ENCODE measurements at regions not wholly inside any gene's neighbourhood (a gene's known extent, or its start where the extent isn't known, plus 50 kb on each side); places are given as distances from the start of the nearest gene placed in this dataset.

DNA sequence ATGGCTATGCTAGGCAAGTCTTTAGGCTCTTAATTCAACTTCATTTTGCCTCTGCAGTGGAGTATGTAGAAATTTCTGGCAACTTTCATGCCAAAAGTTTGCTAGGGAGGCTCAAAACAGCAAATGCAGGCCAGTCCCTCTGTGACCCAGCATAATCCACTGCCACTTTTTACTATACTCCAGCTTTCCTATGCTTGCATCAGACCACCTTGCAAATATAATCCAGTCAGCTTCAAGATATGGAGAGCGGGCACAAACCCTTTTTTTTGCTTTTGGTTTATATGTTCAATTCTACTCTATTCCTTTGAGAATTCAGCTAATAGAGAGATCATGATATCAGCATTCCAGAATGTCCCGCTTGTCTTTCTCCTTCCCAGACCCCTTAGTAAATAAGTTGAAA lies 192.0 kb upstream of the PABPC4L start:
- DNase-seq (ENCODE audit: low spot score) = no peak
- intact Hi-C loops (cut with micrococcal nuclease) = no loop called here
- Mint-ChIP-seq H3K9me3 (peaks cover 7% of the 10 kb centered on the region), H3K27me3 (ENCODE audit: low read depth) (no peaks in the 10 kb centered on the region), H3K4me1 (ENCODE audit: low read depth) (no peaks in the 10 kb centered on the region), H3K27ac (no peak overlapping the region), H3K4me3 (ENCODE audit: low read depth) (no peak overlapping the region), H3K36me3 (ENCODE audit: low read depth) (no peaks in the 10 kb centered on the region)

DNA sequence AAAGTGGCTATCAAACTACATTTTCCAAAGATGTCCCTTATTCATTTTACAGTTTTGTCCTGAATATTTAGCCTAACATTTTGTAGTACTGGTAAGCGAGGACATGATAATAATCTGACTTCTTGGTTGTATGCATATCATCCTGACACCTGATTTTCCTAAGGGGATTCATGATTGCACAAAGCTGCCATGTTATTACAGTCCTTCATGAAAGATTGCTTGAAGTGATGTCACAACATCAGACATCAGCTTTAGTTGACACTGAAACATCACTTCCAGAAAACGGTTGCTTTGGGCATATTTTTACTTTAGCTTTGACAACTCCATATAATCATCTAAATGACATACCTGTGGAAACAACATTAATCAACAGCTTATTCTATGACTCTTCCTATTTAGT lies 188.7 kb upstream of the PABPC4L start:
- H3K4me1 Mint-ChIP-seq (ENCODE audit: low read depth) = no peaks in the 10 kb centered on the region
- intact Hi-C loops (cut with micrococcal nuclease) = no loop called here
- H3K9me3 Mint-ChIP-seq = no peaks in the 10 kb centered on the region
- no peak for DNase-seq (ENCODE audit: low spot score)
- no peak overlapping the region for H3K27ac Mint-ChIP-seq
- H3K36me3 Mint-ChIP-seq (ENCODE audit: low read depth) = no peaks in the 10 kb centered on the region
- H3K27me3 Mint-ChIP-seq (ENCODE audit: low read depth) = no peaks in the 10 kb centered on the region
- H3K4me3 Mint-ChIP-seq (ENCODE audit: low read depth) = no peak overlapping the region

DNA sequence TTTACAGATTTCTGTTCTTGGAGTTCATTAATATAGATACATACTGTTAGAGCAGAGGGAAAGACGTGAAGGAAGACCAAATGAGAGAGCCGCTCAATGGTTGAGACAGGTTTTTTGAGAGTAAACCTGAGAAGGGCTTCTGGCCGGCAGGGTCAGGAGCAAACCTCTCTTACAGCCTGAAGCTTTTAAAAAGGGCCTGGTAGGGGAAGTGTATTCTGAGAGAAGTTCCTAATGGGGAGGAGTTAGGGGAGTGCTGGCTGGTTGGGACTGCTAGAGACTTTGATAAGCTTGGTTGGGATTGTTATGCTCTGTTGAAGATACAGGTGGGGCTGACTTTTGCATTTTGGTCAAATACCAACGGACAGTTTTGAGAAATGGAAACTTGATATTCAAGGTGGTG lies 186.8 kb upstream of the PABPC4L start:
- DNase-seq (ENCODE audit: low spot score) = no peak
- intact Hi-C loops (cut with micrococcal nuclease) = no loop called here
- Mint-ChIP-seq H3K4me3 (ENCODE audit: low read depth) (no peak overlapping the region), H3K9me3 (no peaks in the 10 kb centered on the region), H3K36me3 (ENCODE audit: low read depth) (no peaks in the 10 kb centered on the region), H3K4me1 (ENCODE audit: low read depth) (no peaks in the 10 kb centered on the region), H3K27ac (no peak overlapping the region), H3K27me3 (ENCODE audit: low read depth) (no peaks in the 10 kb centered on the region)

DNA sequence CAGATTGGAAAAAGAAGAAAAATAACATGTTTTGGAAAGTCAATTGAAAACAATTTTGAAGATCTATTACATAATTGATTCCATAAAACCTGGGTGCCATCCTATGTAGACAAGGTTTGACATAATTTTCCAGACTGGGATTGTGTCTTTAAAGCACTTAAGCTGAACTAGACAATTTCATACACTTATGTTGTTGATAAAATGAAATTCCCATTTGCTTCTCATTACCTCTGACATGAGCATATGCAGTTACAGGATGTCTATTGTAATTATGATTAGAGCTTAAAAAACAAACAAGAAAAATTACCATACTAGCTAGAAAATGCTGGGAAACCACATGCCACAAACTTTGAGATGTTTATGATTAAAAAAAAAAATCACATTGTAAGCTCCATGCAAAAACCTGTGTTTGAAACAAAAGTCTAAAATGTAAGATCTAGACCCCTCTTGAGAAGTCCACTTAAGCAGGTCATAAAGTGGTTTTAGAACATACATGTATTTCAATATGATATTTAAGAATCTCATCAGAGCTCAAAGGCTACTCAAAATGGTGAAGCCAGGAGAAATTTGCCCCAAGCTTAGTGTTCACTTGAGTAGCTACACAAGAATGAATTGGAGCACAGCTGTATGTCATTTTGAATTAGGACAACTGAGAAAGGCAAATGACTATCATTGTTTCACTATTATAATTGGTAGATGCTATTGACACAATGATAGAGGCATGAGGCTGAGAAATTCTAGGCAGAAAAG lies 181.1 kb upstream of the PABPC4L start:
- Mint-ChIP-seq H3K4me1 (ENCODE audit: low read depth) (no peaks in the 10 kb centered on the region), H3K36me3 (ENCODE audit: low read depth) (no peaks in the 10 kb centered on the region), H3K9me3 (peaks cover 9% of the 10 kb centered on the region), H3K27ac (no peak overlapping the region), H3K27me3 (ENCODE audit: low read depth) (no peaks in the 10 kb centered on the region), H3K4me3 (ENCODE audit: low read depth) (no peak overlapping the region)
- intact Hi-C loops (cut with micrococcal nuclease) = no loop called here
- DNase-seq (ENCODE audit: low spot score) = no peak

DNA sequence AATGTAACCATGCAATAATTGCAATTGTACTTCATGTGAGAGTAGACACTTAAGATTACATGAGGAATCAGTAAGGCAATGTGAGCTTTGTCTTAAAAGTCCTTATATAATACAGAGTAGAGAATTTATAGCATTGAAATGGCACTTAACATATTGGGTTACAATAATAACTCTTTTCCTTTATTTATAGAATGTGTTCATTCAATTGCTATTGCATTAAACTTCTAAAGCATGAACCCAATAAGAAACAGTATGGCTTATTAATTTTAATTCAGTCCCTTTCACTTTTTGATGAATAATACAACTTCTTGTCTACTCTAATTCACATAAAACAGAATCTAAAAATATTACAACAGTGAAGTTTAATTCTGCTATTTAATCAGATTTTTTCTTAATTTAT lies 174.2 kb upstream of the PABPC4L start:
- intact Hi-C loops (cut with micrococcal nuclease) = no loop called here
- H3K27ac Mint-ChIP-seq = no peak overlapping the region
- no peaks in the 10 kb centered on the region for H3K27me3 Mint-ChIP-seq (ENCODE audit: low read depth)
- no peak overlapping the region for H3K4me3 Mint-ChIP-seq (ENCODE audit: low read depth)
- H3K4me1 Mint-ChIP-seq (ENCODE audit: low read depth) = no peaks in the 10 kb centered on the region
- no peaks in the 10 kb centered on the region for H3K36me3 Mint-ChIP-seq (ENCODE audit: low read depth)
- DNase-seq (ENCODE audit: low spot score) = no peak
- peaks cover 7% of the 10 kb centered on the region for H3K9me3 Mint-ChIP-seq

DNA sequence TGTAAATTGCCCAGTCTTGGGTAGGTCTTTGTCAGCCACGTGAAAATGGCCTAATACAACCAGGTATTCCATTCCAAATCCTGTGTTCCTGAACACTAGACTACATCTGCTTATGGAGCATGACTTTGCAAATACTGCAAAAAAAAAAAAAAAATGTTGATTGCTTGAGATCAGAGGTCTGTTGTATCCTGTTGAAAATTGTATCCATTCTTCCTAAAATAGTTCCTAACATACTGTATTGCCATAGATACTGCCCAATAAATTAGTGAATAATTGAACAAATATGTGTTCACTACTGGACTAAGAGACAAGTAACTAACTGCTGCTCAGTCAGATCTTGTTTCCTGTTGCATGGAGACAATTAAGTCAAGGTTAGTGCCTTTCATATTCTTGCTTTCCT lies 164.3 kb upstream of the PABPC4L start:
- Mint-ChIP-seq H3K27ac (no peak overlapping the region), H3K4me1 (ENCODE audit: low read depth) (no peaks in the 10 kb centered on the region), H3K4me3 (ENCODE audit: low read depth) (no peak overlapping the region), H3K36me3 (ENCODE audit: low read depth) (no peaks in the 10 kb centered on the region), H3K27me3 (ENCODE audit: low read depth) (no peaks in the 10 kb centered on the region), H3K9me3 (peaks cover 8% of the 10 kb centered on the region)
- DNase-seq (ENCODE audit: low spot score) = no peak
- intact Hi-C loops (cut with micrococcal nuclease) = no loop called here

DNA sequence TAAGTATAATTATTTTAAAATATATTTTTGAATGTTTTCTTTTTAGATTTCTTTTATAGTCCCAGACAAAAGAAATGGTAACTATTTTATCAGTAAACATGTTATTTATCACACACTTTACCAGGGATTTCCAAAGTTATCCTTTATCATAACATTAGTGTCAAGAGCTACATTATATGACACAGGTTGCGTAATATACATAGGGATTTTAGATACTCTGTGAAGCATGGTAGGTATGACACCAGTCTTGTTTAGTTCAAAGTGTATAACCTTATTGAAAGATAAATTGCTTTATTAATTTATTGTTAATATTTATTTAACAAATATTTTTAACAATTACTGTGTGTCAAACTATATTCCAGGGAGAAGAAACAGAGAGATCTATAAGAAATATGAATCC lies 163.3 kb upstream of the PABPC4L start:
- H3K27ac Mint-ChIP-seq = no peak overlapping the region
- DNase-seq (ENCODE audit: low spot score) = no peak
- peaks cover 8% of the 10 kb centered on the region for H3K9me3 Mint-ChIP-seq
- H3K36me3 Mint-ChIP-seq (ENCODE audit: low read depth) = no peaks in the 10 kb centered on the region
- no peaks in the 10 kb centered on the region for H3K4me1 Mint-ChIP-seq (ENCODE audit: low read depth)
- H3K4me3 Mint-ChIP-seq (ENCODE audit: low read depth) = no peak overlapping the region
- intact Hi-C loops (cut with micrococcal nuclease) = no loop called here
- H3K27me3 Mint-ChIP-seq (ENCODE audit: low read depth) = no peaks in the 10 kb centered on the region

DNA sequence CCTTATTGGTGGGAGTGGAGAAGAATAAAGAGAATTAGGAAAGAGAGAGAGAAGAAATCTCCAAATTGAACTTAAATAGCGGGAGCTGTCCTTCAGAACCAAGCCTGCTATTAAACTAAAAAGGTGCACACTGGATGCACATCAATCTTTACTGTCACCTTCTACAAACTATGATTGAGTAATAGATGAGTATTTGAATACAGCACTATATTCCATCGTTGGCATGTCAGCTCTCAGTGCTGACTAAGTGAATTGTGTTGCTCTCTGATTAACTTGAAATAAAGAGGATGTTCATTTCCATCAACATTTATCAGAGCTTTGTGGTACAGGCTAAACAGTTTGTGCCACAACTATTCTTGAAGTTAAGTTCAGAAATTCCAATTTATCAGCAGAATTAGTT lies 143.7 kb upstream of the PABPC4L start:
- Mint-ChIP-seq H3K4me1 (ENCODE audit: low read depth) (no peaks in the 10 kb centered on the region), H3K4me3 (ENCODE audit: low read depth) (no peak overlapping the region), H3K27me3 (ENCODE audit: low read depth) (no peaks in the 10 kb centered on the region), H3K27ac (no peak overlapping the region), H3K36me3 (ENCODE audit: low read depth) (no peaks in the 10 kb centered on the region), H3K9me3 (peaks cover 4% of the 10 kb centered on the region)
- DNase-seq (ENCODE audit: low spot score) = no peak
- intact Hi-C loops (cut with micrococcal nuclease) = no loop called here

DNA sequence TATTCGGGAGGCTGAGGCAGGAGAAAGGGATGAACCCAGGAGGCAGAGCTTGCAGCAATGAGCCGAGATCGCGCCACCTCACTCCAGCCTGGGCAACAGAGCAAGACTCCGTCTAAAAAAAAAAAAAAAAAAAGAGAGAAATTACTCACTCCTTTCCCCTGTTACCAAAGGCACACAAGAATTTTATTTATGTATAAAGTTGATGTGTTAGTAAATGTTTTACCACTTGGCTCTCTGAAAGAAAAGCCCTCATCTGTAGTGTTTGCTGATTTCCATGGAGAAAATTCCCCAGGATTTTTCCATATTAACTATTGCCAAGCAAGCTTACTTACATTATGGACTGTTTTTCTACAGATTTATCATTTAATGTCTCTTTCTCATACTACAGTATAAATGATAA lies 142.1 kb upstream of the PABPC4L start:
- DNase-seq (ENCODE audit: low spot score) = no peak
- no peaks in the 10 kb centered on the region for H3K27me3 Mint-ChIP-seq (ENCODE audit: low read depth)
- no peak overlapping the region for H3K27ac Mint-ChIP-seq
- intact Hi-C loops (cut with micrococcal nuclease) = no loop called here
- H3K4me1 Mint-ChIP-seq (ENCODE audit: low read depth) = no peaks in the 10 kb centered on the region
- H3K4me3 Mint-ChIP-seq (ENCODE audit: low read depth) = no peak overlapping the region
- peaks cover 8% of the 10 kb centered on the region for H3K9me3 Mint-ChIP-seq
- H3K36me3 Mint-ChIP-seq (ENCODE audit: low read depth) = no peaks in the 10 kb centered on the region

DNA sequence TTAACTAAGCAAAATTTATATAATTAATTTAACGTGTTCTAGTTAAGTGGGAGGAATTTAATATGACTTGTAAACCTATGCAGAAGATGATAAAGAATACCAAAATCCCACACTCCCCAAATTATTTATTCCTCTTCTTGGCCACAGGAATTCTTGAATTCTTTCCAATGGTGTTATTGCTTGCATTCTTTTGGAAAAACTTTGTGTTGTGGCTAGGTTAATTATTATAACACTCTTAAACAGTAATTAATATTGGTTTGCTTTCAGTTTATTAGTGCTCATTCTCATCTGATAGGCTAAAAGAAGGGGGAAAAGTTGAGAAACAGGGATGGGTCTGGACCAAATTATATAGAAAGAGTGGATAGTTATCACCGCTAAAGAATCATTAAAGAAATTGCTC lies 141.5 kb upstream of the PABPC4L start:
- no peak for DNase-seq (ENCODE audit: low spot score)
- H3K9me3 Mint-ChIP-seq = peaks cover 8% of the 10 kb centered on the region
- H3K4me1 Mint-ChIP-seq (ENCODE audit: low read depth) = no peaks in the 10 kb centered on the region
- no peak overlapping the region for H3K27ac Mint-ChIP-seq
- H3K4me3 Mint-ChIP-seq (ENCODE audit: low read depth) = no peak overlapping the region
- no peaks in the 10 kb centered on the region for H3K27me3 Mint-ChIP-seq (ENCODE audit: low read depth)
- no peaks in the 10 kb centered on the region for H3K36me3 Mint-ChIP-seq (ENCODE audit: low read depth)
- intact Hi-C loops (cut with micrococcal nuclease) = no loop called here

DNA sequence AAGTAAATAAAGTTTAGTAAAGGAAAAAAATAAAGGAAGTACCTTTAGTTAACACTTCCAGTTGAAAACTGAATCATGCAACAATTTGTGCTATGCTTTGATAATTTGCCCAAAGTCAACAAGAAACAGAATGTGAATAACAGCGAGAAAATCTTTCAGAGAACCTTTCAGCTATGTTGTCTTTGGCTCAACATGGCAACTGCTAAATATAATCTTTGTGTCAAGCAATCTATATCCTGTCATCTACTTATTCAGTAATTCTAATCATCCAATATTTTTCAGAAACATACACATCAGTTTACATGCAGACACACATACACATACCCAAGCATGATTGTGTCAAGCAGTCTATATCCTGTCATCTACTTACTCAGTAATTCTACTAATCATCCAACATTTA lies 136.0 kb upstream of the PABPC4L start:
- H3K36me3 Mint-ChIP-seq (ENCODE audit: low read depth) = no peaks in the 10 kb centered on the region
- H3K4me3 Mint-ChIP-seq (ENCODE audit: low read depth) = no peak overlapping the region
- DNase-seq (ENCODE audit: low spot score) = no peak

DNA sequence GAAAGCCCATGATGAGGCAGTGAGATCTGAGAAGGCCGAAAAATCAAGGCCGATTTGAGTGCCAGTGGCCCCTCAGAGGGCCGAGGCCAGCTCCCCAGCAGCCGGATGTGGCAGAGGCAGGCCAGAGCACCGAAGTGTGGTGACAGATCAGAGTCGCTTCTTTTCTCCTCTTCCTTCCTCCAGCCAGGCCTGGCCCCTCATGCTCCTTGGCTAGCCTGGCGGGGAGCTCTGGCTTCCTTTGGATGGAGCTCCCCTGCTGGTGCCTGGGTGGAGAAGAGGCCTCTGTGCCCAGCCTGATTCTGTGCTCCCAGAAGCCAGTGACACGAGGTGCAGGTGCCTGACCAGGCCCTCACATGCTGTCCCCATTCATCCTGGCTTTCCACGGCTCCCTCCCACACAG lies 127.2 kb upstream of the PABPC4L start:
- H3K36me3 Mint-ChIP-seq (ENCODE audit: low read depth) = no peaks in the 10 kb centered on the region
- no peaks in the 10 kb centered on the region for H3K4me1 Mint-ChIP-seq (ENCODE audit: low read depth)

More for the DNA sequence above, 136.0 kb upstream of the PABPC4L start:
- Mint-ChIP-seq H3K27ac (no peak overlapping the region), H3K27me3 (ENCODE audit: low read depth) (no peaks in the 10 kb centered on the region), H3K4me1 (ENCODE audit: low read depth) (no peaks in the 10 kb centered on the region), H3K9me3 (peaks cover 13% of the 10 kb centered on the region)
- intact Hi-C loops (cut with micrococcal nuclease) = no loop called here

DNA sequence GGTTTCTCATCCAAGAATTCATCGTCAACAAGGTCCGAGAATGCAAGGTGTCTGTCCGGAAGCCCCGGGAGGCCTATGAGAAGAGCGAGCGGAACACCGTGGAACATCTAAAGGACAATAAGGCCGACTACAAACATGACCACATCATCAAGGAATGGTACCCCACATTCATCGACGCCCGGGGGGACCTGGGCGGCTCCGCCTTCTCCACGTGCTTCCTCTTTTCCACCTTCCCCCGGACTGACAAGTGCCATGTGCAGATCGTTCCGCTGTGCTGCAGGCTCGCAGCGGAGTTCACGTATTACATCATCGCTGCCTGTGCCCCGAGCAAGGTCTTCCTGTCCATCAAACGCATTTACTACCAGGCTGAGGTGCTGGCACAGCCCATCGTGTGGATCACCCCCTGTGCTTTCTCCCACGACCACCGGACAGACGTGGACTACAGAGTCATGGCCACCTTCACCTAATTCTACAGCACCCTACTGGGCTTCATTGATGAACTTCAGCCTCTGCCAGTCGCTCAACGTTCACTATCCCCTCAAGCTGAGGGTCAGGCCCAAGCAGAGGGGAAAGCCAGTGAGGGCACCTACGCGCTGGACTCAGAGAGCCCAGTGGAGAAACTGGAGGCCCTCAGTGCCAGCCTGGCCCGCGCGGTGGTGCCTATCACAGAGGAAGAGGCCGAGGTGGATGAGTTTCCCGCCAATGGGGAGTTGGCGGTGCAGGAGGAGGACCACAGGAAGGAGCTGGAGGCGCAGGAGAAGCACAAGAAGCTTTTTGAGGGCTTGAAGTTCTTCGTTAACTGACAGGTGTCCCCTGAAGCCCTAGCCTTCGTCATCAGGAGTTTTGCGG lies 125.9 kb upstream of the PABPC4L start:
- H3K4me3 Mint-ChIP-seq (ENCODE audit: low read depth) = no peak overlapping the region
- DNase-seq (ENCODE audit: low spot score) = no peak
- no peak overlapping the region for H3K27ac Mint-ChIP-seq
- H3K4me1 Mint-ChIP-seq (ENCODE audit: low read depth) = no peaks in the 10 kb centered on the region
- H3K9me3 Mint-ChIP-seq = peaks cover 11% of the 10 kb centered on the region
- intact Hi-C loops (cut with micrococcal nuclease) = no loop called here
- no peaks in the 10 kb centered on the region for H3K27me3 Mint-ChIP-seq (ENCODE audit: low read depth)
- H3K36me3 Mint-ChIP-seq (ENCODE audit: low read depth) = no peaks in the 10 kb centered on the region

More for the DNA sequence above, 127.2 kb upstream of the PABPC4L start:
- no peak for DNase-seq (ENCODE audit: low spot score)
- Mint-ChIP-seq H3K9me3 (peaks cover 11% of the 10 kb centered on the region), H3K27me3 (ENCODE audit: low read depth) (no peaks in the 10 kb centered on the region), H3K27ac (no peak overlapping the region), H3K4me3 (ENCODE audit: low read depth) (no peak overlapping the region)
- intact Hi-C loops (cut with micrococcal nuclease) = no loop called here
